GM12878 (cell line): ENCODE measurements at regions not wholly inside any gene's neighbourhood (a gene's known extent, or its start where the extent isn't known, plus 50 kb on each side); places are given as distances from the start of the nearest gene placed in this dataset.

Experiments used
- ATAC-seq: fragments of 200-7000 bp; cut with Tn5 transposase; 3 replicates; pipeline ENCODE4 v1.9.1; 2020; ENCODE audit warnings: mild to moderate bottlenecking, moderate library complexity
- BruUV-seq: library from RNA; stranded (reverse); fragments of 400-500 nt; replicated peaks from 2 replicates; lab custom pipeline; 2021; lab: Mats Ljungman, UMichigan
- CTCF ChIA-PET: fragments of 300-600 bp; sonication (Branson Sonifier 250); formaldehyde crosslinking; extraction: SDS; loops from one replicate; lab custom pipeline; 2021; ENCODE audit warnings: inconsistent platforms; lab: Yijun Ruan, JAX
- POLR2A ChIA-PET: fragments of 350-600 bp; formaldehyde crosslinking; extraction: SDS; loops from one replicate; lab custom pipeline; 2021; ENCODE audit warnings: inconsistent platforms; lab: Charles Lee
- RAD21 ChIA-PET: fragments of 300-600 bp; sonication (Branson Sonifier 250); formaldehyde crosslinking; loops from one replicate; lab custom pipeline; 2023; ENCODE audit warnings: antibody characterized with exemption; ENCODE audit not compliant: unreplicated experiment; lab: Charles Lee
- SMC1A ChIA-PET: fragments of 300-600 bp; sonication (Branson Sonifier 250); formaldehyde crosslinking; loops from one replicate; lab custom pipeline; 2023; ENCODE audit not compliant: unreplicated experiment, uncharacterized antibody; lab: Charles Lee
- DNase-seq: peaks from one replicate; pipeline ENCODE4 v3.0.0-alpha.2; 2011; ENCODE audit warnings: low read depth, low spot score
- FAIRE-seq: peaks from 3 replicates; lab custom pipeline; 2011; peaks lifted over from hg19 to GRCh38; lab: Jason Lieb, UNC
- H2AFZ ChIP-seq: 2 replicates; pipeline ENCODE4 v1.6.0; 2011; ENCODE audit warnings: low read depth, low read length, control low read depth; ENCODE audit not compliant: control insufficient read depth
- H3K27ac ChIP-seq: 2 replicates; pipeline ENCODE4 v1.5.1; 2011; ENCODE audit warnings: control low read depth; ENCODE audit not compliant: control insufficient read depth, insufficient read depth
- H3K27me3 ChIP-seq, 2 experiments: replicated peaks in 1 of 2; 2 replicates each; pipeline versions ENCODE4 v1.6.0 to v1.6.1; 2011; ENCODE audit warnings: low read length in 1 of 2; ENCODE audit not compliant: control insufficient read depth in 2 of 2, insufficient read depth in 2 of 2
- H3K36me3 ChIP-seq, 2 experiments: 2 replicates each; pipeline ENCODE4 v1.5.1; 2011; ENCODE audit warnings: low read length in 1 of 2; ENCODE audit not compliant: control insufficient read depth in 2 of 2, insufficient read depth in 2 of 2
- H3K4me1 ChIP-seq: 2 replicates; pipeline ENCODE4 v1.6.1; 2011; ENCODE audit warnings: mild to moderate bottlenecking, low read length, moderate library complexity, mixed read lengths; ENCODE audit not compliant: control insufficient read depth, insufficient read depth
- H3K4me2 ChIP-seq: 2 replicates; pipeline ENCODE4 v1.6.0; 2011; ENCODE audit warnings: control low read depth; ENCODE audit not compliant: control insufficient read depth, insufficient read depth
- H3K4me3 ChIP-seq: fragments of 200-600 bp; sonication (generic); 2 replicates; pipeline ENCODE4 v1.5.1; 2016
- H3K79me2 ChIP-seq: 2 replicates; pipeline ENCODE4 v1.6.0; 2011; ENCODE audit warnings: low read length; ENCODE audit not compliant: control insufficient read depth, insufficient read depth
- H3K9ac ChIP-seq: 2 replicates; pipeline ENCODE4 v1.8.0; 2011; ENCODE audit warnings: low read length, control low read depth, mixed read lengths; ENCODE audit not compliant: control insufficient read depth, insufficient read depth
- H3K9me3 ChIP-seq: replicated peaks from 3 replicates; pipeline ENCODE4 v1.5.1; 2011; ENCODE audit warnings: mild to moderate bottlenecking, low read length; ENCODE audit not compliant: control insufficient read depth, insufficient read depth
- H4K20me1 ChIP-seq: 2 replicates; pipeline ENCODE4 v1.6.0; 2011; ENCODE audit not compliant: control insufficient read depth, insufficient read depth
- CEBPB ChIP-seq, 2 experiments: fragments of 150-350 bp in 1 of 2; IDR thresholded peaks; 2 replicates each; pipeline ENCODE4 v1.6.1; 2012 to 2014; ENCODE audit warnings: low read depth in 2 of 2, low read length in 2 of 2, borderline replicate concordance in 1 of 2, inconsistent platforms in 1 of 2
- CUX1 ChIP-seq: IDR thresholded peaks from 2 replicates; pipeline ENCODE4 v1.6.1; 2012; ENCODE audit warnings: improper control_type of control experiment, low read depth, low read length; ENCODE audit not compliant: insufficient replicate concordance
- ESRRA ChIP-seq: IDR thresholded peaks from 2 replicates; pipeline ENCODE4 v1.6.1; 2012; ENCODE audit warnings: mild to moderate bottlenecking, low read length, improper control_type of control experiment
- ETV6 ChIP-seq, 2 experiments: fragments of 450-650 bp in 1 of 2; IDR thresholded peaks in 1 of 2; conservative IDR thresholded peaks in 1 of 2; 2 replicates each; pipeline ENCODE4 v1.6.1; 2014; ENCODE audit warnings: antibody characterized with exemption in 1 of 2, borderline replicate concordance in 1 of 2, low read depth in 1 of 2, mild to moderate bottlenecking in 1 of 2, moderate library complexity in 1 of 2
- GATAD2B ChIP-seq: fragments of 450-650 bp; conservative IDR thresholded peaks from 2 replicates; pipeline ENCODE4 v1.6.1; 2017; ENCODE audit warnings: low read depth, mild to moderate bottlenecking, moderate library complexity
- MAX ChIP-seq: IDR thresholded peaks from 2 replicates; pipeline ENCODE4 v1.6.1; 2012; ENCODE audit warnings: low read depth, low read length, improper control_type of control experiment
- MYC ChIP-seq: IDR thresholded peaks from 2 replicates; pipeline ENCODE4 v1.6.1; 2011; ENCODE audit warnings: mild to moderate bottlenecking, low read length, moderate library complexity, inconsistent platforms; ENCODE audit not compliant: insufficient read depth, insufficient replicate concordance, insufficient read length, severe bottlenecking
- RBBP5 ChIP-seq: fragments of 200-600 bp; sonication (generic); conservative IDR thresholded peaks from 2 replicates; pipeline ENCODE4 v1.6.1; 2016
- REST ChIP-seq: IDR thresholded peaks from 2 replicates; pipeline ENCODE4 v1.6.1; 2012; ENCODE audit warnings: mild to moderate bottlenecking, low read depth, low read length
- SIX5 ChIP-seq: IDR thresholded peaks from 2 replicates; pipeline ENCODE4 v1.6.1; 2011; ENCODE audit warnings: mild to moderate bottlenecking, low read depth, low read length, moderate library complexity; ENCODE audit not compliant: severe bottlenecking
- SUPT20H ChIP-seq: IDR thresholded peaks from 2 replicates; pipeline ENCODE4 v1.6.1; 2011; ENCODE audit warnings: low read depth, mild to moderate bottlenecking, low read length, moderate library complexity, borderline replicate concordance; ENCODE audit not compliant: control insufficient read depth
- SUZ12 ChIP-seq: fragments of 200-600 bp; sonication (generic); IDR thresholded peaks from one replicate; pipeline ENCODE4 v1.6.1; 2018; ENCODE audit warnings: antibody characterized with exemption, mild to moderate bottlenecking; ENCODE audit not compliant: unreplicated experiment
- TCF12 ChIP-seq: IDR thresholded peaks from 2 replicates; pipeline ENCODE4 v1.6.1; 2011; ENCODE audit warnings: low read depth, mild to moderate bottlenecking, low read length
- ZNF207 ChIP-seq: fragments of 450-650 bp; IDR thresholded peaks from 2 replicates; pipeline ENCODE4 v1.6.1; 2014; ENCODE audit warnings: antibody characterized with exemption, mild to moderate bottlenecking, borderline replicate concordance
- WGBS: methylation state at CpG from one replicate; pipeline ENCODE4 v1.1.6; 2016; ENCODE audit warnings: low lambda C conversion rate; ENCODE audit not compliant: insufficient replicate concordance, insufficient coverage; ENCODE audit errors: missing lambda C conversion rate; 5-methylcytosine and 5-hydroxymethylcytosine counted together
- in situ Hi-C: fragments of 300-500 bp; cut with MboI; formaldehyde crosslinking; loops from 9 replicates; pipeline ENCODE4 v1.14.3; 2018; ENCODE audit warnings: mixed read lengths
- intact Hi-C: fragments of 100-400 bp; cut with micrococcal nuclease; formaldehyde crosslinking; loops from one replicate; pipeline ENCODE4 v1.14.2; 2022; ENCODE audit not compliant: unreplicated experiment

GRCh38 chr10:33520223-33520622, 185.8 kb upstream of the NRP1 start:
- intact Hi-C loops (no loop called here), in situ Hi-C loops (no loop called here)
- Histone ChIP-seq H3K27ac (no peak overlapping the region), H3K9ac (no peak overlapping the region), H3K4me2 (no peak overlapping the region), H4K20me1 (no peaks in the 10 kb centered on the region), H3K9me3 (no peaks in the 10 kb centered on the region), H2AFZ (no peak overlapping the region), H3K4me3 (no peak overlapping the region), H3K36me3 (no peaks in the 10 kb centered on the region)
- ChIA-PET SMC1A (interaction anchor here (1.0 to 1.8 kb wide), 4 partner anchors 25 to 255 kb away, joined by 3 to 6 read pairs (median 4); no protein-coding TSS in a partner anchor), RAD21 (no interaction called here), CTCF (interaction anchor here (0.6 kb wide), 1 partner anchor 315 kb away, joined by 4 read pairs; no protein-coding TSS in a partner anchor), POLR2A (no interaction called here)
- ATAC-seq = no peak
- BruUV-seq = no TSS peak
- no peak for DNase-seq
- no peak for FAIRE-seq
- TF ChIP-seq SIX5 (no peak), CEBPB (IDR thresholded peaks at IDR 0.05; ENCODE audit: borderline replicate concordance in 1 of 2, low read depth in 2 of 2, low read length in 2 of 2) (no peak), MAX (no peak), RBBP5 (no peak), GATAD2B (no peak), ETV6 (conservative IDR thresholded peaks at IDR 0.05 in 1 of 2, IDR thresholded peaks at IDR 0.05 in 1 of 2; ENCODE audit: borderline replicate concordance in 1 of 2, low read depth in 1 of 2) (no peak), MYC (no peak), SUZ12 (no peak), ESRRA (no peak), REST (no peak), TCF12 (no peak), ZNF207 (no peak), CUX1 (no peak), SUPT20H (no peak)
- TF ChIP-seq, all 136 proteins: peak for 0
- Histone ChIP-seq H3K79me2 (no peaks in the 10 kb centered on the region), H3K27me3 (no peaks in the 10 kb centered on the region), H3K4me1 (no peaks in the 10 kb centered on the region)
- 30% methylated on average over 2 of the region's 2 CpGs for WGBS
